ENCODE measurements at regions not wholly inside any gene's neighbourhood (a gene's known extent, or its start where the extent isn't known, plus 50 kb on each side); places are given as distances from the start of the nearest gene placed in this dataset.
A peak's percentile ranks its signal among the peaks of the same experiment; 100 is the strongest.
"Not testable (repeated sequence)": the region's sequence is repeated elsewhere in the genome, so short reads cannot be mapped to it uniquely, and the experiment has no call there.

DNA sequence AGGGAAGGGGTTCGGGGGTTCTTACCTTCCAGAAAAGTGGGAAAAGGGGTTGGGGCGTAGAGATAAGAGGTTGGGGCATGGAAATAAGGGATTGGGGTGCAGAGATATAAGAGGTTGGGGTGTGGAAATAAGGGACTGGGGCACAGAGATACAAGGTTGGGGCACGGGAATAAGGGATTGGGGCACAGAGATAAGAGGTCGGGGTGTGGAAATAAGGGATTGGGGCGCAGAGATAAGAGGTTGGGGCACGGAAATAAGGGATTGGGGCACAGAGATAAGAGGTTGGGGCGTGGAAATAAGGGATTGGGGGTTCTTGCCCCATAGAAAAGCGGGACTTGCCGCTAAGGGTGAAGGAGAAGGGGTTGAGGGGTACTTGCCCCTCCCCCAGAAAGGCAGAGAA lies 183.9 kb downstream of the CD83 start:
- H3K4me1 ChIP-seq; H3K36me3 ChIP-seq (ENCODE audit: insufficient read depth in 1 of 2, low read depth in 1 of 2); H3K27me3 ChIP-seq (ENCODE audit: insufficient read depth in 3 of 3, low read length in 2 of 3); H3K9me3 ChIP-seq; H3K4me3 ChIP-seq; DNase-seq; intact Hi-C loops (cut with DNase I); H3K27ac ChIP-seq; ATAC-seq: not testable (repeated sequence)
- WGBS, 3 donors = 87 to 99% (median 93%) methylated on average over 6 to 9 of the region's 9 CpGs

DNA sequence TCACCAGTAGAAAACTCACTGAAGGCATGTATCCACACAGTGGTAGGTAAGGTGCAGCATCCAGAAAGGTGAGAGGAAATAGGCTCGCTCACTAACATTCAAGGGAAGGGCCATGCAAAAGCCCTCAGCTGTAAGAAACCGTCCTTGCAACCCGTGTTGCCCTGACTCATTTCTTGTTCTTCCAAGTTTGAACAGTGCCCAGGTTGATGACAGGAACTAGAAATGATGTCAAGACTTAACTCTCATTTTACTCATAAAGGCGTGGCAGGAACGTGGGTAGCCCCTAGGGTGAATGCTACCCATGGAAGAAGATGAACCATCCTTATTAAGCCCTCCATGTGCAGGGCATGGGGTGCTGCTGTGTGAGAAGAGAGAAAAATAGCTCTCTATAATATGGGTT lies 187.6 kb downstream of the CD83 start:
- no peak for ATAC-seq
- Histone ChIP-seq H3K4me1 (no peaks in the 10 kb centered on the region), H3K4me3 (no peak overlapping the region), H3K36me3 (ENCODE audit: insufficient read depth in 1 of 2, low read depth in 1 of 2) (no peaks in the 10 kb centered on the region), H3K9me3 (no peaks in the 10 kb centered on the region), H3K27me3 (ENCODE audit: insufficient read depth in 3 of 3, low read length in 2 of 3) (peaks cover 0 to 10% (median 0%) of the 10 kb centered on the region in 3 donors), H3K27ac (no peak overlapping the region)
- TF ChIP-seq, protein P1, sequence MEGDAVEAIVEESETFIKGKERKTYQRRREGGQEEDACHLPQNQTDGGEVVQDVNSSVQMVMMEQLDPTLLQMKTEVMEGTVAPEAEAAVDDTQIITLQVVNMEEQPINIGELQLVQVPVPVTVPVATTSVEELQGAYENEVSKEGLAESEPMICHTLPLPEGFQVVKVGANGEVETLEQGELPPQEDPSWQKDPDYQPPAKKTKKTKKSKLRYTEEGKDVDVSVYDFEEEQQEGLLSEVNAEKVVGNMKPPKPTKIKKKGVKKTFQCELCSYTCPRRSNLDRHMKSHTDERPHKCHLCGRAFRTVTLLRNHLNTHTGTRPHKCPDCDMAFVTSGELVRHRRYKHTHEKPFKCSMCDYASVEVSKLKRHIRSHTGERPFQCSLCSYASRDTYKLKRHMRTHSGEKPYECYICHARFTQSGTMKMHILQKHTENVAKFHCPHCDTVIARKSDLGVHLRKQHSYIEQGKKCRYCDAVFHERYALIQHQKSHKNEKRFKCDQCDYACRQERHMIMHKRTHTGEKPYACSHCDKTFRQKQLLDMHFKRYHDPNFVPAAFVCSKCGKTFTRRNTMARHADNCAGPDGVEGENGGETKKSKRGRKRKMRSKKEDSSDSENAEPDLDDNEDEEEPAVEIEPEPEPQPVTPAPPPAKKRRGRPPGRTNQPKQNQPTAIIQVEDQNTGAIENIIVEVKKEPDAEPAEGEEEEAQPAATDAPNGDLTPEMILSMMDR (IDR thresholded peaks at IDR 0.05) = no peak
- intact Hi-C loops (cut with DNase I) = no loop called here
- 60 to 90% (median 84%) methylated on average over 5 of the region's 5 CpGs for WGBS, 3 donors
- no peak for DNase-seq

DNA sequence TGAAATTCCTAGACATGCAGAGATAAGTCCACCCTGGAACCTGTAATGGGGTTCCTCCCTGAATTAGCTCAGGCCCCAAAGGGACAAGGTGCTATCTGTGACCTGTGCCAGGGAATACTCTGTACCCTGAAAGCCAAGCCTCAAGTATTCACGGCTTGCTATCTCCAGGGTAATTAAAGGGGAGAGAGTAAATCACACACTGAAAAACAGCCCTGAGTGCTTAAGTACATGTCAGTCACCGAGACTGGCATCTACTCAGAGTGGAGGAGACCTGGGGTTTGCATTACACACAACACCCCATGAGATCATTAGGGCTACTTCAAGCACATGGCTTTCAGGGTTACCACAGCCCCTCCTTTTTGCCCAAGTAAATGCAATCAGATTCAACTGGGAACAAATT lies 188.1 kb downstream of the CD83 start:
- ATAC-seq (peak in 1 of 4 donors; percentile 36), DNase-seq (no peak)
- WGBS, 3 donors = 36 to 54% (median 37%) methylated on average over 2 of the region's 2 CpGs
- H3K4me3 ChIP-seq = no peak overlapping the region
- no peaks in the 10 kb centered on the region for H3K4me1 ChIP-seq
- no peaks in the 10 kb centered on the region for H3K9me3 ChIP-seq
- TF ChIP-seq, protein P1 (IDR thresholded peaks at IDR 0.05) = no peak
- no peaks in the 10 kb centered on the region for H3K36me3 ChIP-seq (ENCODE audit: insufficient read depth in 1 of 2, low read depth in 1 of 2)
- no peak overlapping the region for H3K27ac ChIP-seq
- intact Hi-C loops (cut with DNase I) = no loop called here
- H3K27me3 ChIP-seq (ENCODE audit: insufficient read depth in 3 of 3, low read length in 2 of 3) = peaks cover 0 to 10% (median 0%) of the 10 kb centered on the region in 3 donors

DNA sequence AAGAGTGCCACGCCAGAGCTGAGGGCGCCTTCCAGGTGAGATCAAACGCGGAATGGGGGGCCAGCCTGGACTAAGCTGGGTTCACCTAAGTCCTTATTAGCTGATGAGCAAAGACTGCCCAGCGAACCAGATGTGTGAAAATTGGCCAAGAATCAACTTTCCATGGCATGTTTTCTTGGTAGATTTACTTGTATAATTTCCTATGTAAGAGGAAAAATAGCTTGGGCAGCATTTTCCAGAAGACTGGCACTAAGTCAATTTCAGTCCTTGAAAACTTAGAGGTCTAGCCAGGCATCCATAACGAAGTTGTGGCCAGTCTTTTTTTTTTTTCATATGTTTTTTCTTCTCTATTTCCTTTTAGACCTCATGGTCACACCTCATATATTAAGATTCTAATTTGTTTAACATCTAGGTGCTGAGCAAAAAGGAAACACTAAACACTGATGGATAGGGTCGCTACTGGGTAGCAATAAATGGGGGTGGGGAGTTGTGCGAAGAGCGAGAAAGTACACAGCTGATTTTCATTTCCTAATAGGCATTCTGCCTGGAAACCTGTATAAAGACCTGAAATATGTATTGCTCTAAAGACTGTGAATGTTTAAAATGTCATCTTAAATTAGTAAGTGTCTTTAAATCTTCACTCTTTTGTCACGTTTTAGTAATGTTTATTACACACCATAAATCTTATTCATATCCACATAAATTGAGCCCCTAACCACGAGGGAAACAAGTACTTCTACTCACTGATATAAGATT lies 188.8 kb downstream of the CD83 start:
- Histone ChIP-seq H3K9me3 (no peaks in the 10 kb centered on the region), H3K4me3 (no peak overlapping the region), H3K36me3 (ENCODE audit: insufficient read depth in 1 of 2, low read depth in 1 of 2) (no peaks in the 10 kb centered on the region), H3K27ac (no peak overlapping the region), H3K4me1 (no peaks in the 10 kb centered on the region), H3K27me3 (ENCODE audit: insufficient read depth in 3 of 3, low read length in 2 of 3) (peaks cover 0 to 10% (median 0%) of the 10 kb centered on the region in 3 donors)
- intact Hi-C loops (cut with DNase I) = no loop called here
- DNase-seq = no peak
- TF ChIP-seq, protein P1 (IDR thresholded peaks at IDR 0.05) = no peak
- no peak for ATAC-seq
- WGBS, 3 donors = 51 to 54% (median 53%) methylated on average over 11 of the region's 11 CpGs

DNA sequence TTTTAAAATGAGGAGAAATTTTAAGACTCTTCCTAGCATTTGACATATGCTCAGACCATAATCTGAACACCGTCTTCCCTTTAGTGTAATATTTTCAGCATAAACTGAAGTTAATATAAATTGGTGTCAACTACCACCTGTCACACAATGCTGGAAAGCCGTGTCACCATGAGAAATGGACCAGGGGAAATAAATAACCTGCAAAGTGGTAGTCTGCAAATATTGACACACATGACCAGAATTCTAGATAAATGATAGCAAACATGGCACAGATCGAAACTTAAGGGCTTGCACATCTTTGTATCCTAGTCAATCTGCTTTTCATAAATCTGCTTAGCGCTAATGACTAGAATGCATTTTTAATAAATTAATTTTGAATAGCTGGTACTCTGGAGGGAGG lies 191.9 kb downstream of the CD83 start:
- Histone ChIP-seq H3K36me3 (ENCODE audit: insufficient read depth in 1 of 2, low read depth in 1 of 2) (no peaks in the 10 kb centered on the region), H3K9me3 (no peaks in the 10 kb centered on the region), H3K27me3 (ENCODE audit: insufficient read depth in 3 of 3, low read length in 2 of 3) (peaks cover 0 to 10% (median 0%) of the 10 kb centered on the region in 3 donors), H3K4me3 (no peak overlapping the region), H3K27ac (no peak overlapping the region), H3K4me1 (no peaks in the 10 kb centered on the region)
- 78 to 85% (median 80%) methylated on average over 4 of the region's 4 CpGs for WGBS, 3 donors
- intact Hi-C loops (cut with DNase I) = no loop called here
- DNase-seq = no peak
- ATAC-seq = no peak
- TF ChIP-seq, protein P1 (IDR thresholded peaks at IDR 0.05) = no peak
